Activated CD8-positive, alpha-beta memory T cell treated with anti-CD3 and anti-CD28 coated beads for 48 hours (primary cell): ENCODE measurements at regions not wholly inside any gene's neighbourhood (a gene's known extent, or its start where the extent isn't known, plus 50 kb on each side); places are given as distances from the start of the nearest gene placed in this dataset.

Source experiments
- DNase-seq, 3 experiments: peaks; one replicate each; pipeline ENCODE4 v3.0.0-alpha.2; 2020; ENCODE audit warnings: low read depth in 2 of 3, low spot score in 2 of 3

- DNase-seq: no peak
Measured at GRCh38 chr1:219120624-219121544, 52.8 kb upstream of the LYPLAL1 start.

GRCh38 chr1:219121679-219122078 lies 52.0 kb upstream of the LYPLAL1 start:
- DNase-seq: no peak

DNA sequence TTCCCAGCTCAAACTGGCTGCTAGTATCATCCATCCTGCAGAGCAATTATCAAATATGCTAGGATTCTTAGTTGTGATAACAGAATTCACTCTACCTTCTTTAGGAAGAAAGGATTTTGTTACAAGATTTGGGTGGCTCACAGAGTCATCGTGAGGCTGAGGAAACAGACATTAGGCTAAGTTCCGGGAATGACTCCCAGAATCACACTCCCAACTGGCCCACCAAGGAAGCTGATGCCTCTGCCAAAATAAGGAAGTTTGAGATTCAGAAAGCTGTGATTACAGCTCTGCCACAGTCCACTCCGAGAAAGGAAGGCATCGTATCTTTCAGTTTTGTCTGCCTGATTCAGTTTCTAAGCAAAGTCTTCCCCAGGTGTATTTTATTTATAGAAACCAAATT lies 50.6 kb upstream of the LYPLAL1 start:
- no peak for DNase-seq
